ENCODE measurements at regions not wholly inside any gene's neighbourhood (a gene's known extent, or its start where the extent isn't known, plus 50 kb on each side); places are given as distances from the start of the nearest gene placed in this dataset.
"Not testable (repeated sequence)": the region's sequence is repeated elsewhere in the genome, so short reads cannot be mapped to it uniquely, and the experiment has no call there.

DNA sequence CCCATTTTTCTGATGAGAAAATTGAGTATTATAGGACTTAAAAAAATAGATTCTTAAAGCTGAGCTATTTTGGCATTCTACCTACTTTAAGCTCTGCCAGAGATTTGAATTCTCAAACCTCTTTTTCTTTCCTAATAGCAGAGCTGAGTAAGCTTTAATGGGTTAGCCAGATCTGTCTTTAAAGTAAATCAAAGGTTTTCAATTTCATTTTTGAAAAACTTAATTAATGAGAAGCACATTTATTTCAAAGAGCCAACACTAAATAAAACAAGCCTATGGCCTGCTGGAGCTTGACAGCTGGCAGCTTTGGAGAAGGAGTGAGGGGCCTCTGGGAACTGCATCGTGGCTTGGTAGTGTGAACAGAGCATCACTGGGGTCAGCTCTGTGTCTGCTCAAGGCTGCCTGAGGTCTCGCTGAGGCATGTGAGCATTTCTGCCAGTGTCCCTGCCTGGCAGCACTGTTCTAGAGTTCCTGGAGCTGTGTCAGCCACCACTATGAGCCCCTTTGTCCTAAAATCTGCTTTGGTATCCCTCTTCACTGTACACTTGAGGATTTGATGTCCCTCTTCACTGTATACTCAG lies 50.4 kb upstream of the PRSS23 start:
- DNase-seq = no peak

DNA sequence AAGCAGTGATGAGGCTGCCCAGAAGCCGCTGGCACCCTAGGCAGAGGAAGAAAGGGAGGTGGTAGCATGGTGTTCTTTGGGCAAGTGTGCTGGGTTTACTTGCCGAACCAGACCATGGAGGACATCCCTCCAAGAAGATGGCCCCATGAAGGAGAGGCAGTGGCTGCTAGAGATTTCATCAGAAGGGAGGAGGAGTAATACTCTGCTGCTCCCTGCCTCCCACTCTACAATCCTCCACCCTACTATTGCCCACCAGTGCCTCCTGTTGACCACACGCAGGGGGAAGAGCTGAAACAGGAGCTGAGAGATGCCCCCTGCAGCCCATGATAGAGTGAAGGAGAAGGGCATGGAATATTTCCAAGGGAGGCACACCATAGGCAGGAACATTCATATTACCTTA lies 51.0 kb upstream of the PRSS23 start:
- DNase-seq = no peak

DNA sequence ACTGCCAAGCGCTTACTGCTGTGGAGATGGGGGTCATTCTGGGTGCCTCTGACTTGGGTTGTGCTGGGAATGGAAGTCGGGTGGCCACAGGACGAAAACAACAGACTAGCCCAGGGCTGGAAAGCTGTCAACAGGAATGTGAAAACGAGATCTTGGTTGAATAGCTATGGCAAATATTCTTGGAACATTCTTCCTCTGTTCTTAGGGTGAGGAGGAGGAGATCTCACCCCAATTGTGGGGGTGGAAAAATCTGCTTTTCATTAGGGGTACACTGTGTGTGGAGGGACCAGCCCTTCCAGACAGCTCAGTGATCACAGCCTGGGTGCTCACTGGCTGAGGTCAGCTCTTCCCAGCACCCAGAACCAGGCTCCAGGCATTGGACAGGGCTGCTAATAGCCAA lies 52.0 kb upstream of the PRSS23 start:
- DNase-seq = no peak

DNA sequence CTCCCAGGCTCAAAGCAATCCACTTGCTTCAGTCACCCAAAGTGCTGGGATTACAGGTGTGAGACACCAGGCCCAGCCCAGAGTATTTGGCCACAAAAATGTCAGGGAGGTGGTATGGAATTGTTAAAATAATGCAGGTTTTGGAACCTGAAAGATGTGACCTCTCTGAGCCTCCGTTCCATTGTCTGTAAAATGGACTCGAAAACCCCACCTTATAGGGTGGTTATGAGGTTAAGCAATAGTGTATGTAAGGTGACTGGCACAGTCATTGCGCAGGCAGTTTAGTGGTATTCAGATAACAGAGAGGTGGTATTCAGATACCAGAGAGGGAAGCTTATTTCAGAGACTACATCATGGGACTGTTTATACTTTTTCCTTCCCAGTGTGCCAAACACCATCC lies 52.5 kb upstream of the PRSS23 start:
- no peak for DNase-seq

DNA sequence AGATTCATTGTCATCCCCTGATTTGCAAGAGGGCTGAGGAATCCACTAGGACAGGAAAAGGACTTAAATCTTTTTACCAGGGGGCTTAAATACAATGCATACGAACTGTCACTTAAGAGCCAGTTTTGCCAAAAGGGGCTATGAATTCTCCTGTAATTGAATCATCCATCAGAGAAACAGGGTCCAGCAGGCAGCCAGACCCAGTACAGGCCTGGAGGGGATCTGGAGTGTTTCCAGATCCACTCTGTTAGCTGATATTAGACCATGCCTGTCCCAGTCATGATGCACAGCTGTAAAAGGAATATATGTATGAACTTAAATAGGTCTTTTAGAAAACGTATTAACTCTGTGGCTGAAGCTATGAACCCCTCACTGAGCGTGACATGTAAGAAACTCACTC lies 53.8 kb upstream of the PRSS23 start:
- DNase-seq = no peak

DNA sequence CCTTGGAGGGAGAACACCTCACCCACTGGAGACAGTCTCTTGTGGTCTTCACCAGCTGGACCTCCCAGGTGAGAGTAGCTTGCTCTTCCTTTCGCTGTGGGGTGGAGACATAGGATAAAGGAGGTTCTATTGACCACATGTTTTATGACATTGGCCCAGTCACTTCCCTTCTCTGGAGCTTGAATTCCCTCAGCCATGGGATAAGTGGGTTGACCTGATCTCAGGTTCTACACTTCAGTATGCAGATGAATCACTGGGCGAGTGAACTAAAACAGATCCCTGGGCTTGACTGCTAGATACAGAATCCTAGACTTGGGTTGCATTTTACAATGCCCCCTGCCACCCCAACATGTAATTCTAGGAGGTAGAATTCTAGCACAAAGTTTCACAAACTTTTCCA lies 54.8 kb upstream of the PRSS23 start:
- no peak for DNase-seq

DNA sequence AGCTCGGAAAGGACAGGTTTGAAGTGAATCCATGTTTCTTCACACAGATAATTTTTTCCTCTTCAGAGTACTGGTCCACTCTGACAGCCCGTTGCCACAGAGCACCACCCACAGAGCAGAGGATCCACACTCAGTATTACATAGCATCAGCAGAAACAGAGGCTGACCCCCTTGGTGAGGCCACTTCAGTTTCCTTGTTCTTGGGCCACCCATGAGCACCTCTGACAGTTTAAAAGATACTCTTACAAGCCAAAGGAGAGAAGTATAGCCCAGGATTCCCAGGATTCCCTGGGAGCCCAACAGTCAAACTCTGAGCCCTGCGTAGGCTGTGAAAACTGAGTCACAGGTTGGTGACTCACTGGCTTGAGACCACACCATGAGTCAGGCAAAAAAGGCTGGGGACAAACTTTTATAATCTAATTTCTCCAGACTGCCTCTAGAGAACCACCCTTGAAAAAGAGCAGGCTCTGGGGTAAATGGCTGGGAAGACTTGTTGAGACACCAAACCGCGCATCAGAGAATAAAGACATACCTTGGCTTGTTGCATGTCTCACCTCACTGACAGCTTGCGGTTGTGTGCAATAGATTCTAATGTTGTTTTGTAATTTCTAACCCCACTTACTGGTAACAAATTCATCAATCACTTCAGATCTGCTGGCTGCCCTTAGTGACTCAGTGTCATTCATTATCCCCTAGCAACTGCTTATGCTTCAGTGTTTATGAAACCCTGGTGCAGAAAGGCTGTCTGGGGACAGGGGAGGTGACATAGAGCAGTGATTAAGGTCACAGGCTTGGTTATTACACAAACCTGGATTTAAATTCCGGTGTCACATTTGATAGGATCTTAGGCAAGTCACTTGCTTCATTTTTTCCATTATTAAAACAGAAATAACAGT lies 56.9 kb upstream of the PRSS23 start:
- DNase-seq = peak; percentile 91

DNA sequence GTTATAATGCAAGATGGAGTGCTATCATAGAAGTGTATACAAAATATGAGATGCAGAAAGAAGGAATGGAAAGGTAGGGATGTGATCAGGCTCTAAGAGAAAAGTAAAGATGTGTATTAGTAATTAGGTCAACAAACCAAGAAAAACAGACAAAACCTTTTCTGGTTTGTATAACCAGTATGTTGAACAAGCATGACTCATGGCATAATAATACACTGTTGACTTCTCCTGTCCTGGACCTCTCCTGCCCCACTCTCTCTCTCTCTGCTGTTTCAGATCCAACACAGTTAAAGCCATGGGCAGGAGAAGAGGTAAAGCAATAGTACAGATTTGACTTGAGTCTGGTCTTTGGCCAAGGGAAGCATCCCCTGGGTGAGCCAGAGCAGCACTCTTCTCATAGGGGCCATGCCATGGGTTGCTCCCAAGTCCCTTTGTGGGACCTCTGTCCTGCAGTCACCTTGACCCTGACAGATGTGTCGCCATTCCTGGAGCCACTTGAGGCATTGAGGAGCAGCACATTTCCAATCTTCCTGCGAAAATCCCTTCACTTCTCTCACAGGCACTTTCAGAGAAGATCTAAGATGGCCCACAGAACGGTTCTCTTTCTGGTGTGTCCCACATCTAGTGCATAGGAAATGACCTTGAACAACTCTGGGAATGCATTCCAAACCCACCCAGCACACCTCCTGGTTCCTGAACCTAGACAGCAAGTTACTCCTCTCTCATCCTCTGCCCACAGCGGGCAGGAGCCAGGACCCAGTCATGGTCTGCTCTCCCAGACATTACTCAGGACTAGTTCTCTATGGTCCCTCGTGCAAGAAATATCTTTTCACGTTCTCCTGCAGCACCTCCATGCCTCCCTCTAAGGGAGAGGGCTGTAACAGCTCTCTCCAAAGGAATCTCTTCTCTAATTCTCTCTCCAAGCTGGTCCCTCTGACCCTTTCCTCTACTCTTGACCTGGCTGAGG lies 58.2 kb upstream of the PRSS23 start:
- DNase-seq = peak; percentile 51

DNA sequence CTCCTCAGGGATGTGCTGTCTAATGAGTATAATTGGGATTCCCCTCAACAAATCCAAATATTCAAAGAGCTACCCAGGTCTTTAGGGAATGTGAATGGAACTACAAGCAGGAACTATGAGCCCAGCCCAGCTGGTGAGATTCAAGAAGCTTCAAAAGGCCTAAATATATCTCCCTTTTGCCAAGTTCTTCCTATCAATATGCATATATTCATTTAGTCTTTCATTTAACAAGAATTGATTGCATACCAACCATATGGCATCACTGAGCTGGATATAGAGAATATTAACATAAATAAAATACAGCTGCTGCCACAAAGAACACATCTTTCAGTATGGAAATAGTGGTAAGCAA lies 58.9 kb upstream of the PRSS23 start:
- DNase-seq = no peak

DNA sequence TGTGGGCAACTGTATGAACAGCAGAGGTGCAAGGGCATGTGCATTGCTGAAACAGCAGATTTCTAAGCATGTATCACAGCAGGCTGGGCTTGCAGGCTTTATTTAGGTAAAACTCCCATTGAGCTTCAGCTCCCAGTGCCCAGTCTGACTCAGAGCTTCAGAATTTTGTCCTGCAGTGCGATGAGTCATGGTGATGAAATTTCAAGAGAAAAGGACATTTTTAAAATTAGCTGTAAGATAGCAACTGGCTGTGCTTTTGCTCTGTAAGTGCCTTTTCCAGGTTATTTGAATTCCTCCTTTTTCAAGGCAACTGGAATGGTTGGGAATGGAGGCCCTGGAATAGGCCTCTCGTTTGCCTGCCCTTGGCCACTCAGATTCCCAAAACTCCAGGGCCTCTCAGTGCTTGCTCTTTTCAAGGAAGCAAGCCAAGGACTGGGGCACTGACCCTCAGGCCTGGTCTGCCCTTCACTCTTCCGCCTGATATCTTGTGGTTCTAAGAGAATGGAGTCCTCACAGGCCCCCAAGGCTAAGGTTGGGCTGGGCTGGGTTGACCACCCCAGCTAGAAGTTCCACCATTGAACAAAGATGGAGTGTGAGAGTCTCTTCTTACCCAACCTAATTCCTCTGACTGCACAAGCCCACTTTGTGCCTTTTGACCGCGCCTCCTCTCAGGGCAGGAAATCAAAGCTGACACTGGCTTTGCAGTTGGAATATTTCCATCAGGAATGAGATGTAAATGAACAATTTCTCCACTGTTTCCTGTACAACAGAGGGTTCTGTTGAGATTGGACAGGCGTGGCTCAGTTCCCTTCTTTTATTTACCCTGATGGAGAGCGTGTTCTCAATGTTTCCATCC lies 59.5 kb upstream of the PRSS23 start:
- peak; percentile 88 for DNase-seq

DNA sequence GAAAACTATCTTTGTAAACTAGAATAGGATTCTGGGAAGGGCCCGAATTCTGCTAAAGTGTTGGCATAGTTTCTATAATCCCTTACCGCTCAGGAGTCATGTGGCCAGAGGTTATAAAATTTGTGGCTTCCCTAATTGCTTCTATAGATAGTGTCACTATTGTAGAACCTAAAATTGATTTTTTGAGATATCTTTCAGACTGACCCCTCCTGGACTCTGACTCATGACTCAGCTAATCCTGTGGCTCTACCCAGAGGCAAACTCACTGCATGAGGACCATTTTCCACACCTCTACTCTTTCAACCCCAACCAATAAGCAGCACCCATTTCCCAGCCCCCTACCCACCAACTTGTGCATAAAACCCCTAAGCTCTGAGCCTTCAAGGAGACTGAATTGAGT lies 61.8 kb upstream of the PRSS23 start:
- no peak for DNase-seq

DNA sequence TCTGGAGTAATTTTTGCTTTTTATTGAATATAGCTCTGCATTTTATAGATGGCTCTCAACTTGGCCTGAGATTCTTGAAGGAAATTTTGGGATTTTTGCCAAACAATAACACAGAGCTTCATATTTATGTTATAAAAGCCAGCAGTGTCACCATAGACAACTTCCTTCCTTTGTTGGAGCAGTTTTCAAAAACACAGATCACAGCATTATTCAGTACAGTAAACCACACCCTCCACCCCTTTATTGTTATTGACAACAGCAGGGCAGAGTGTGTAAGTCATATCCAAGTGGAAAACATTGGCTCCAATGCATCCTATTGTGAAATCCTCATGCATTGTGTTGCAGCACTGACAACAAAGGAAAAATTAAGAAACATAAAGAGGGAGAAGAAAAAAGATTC lies 62.6 kb upstream of the PRSS23 start:
- DNase-seq = no peak

DNA sequence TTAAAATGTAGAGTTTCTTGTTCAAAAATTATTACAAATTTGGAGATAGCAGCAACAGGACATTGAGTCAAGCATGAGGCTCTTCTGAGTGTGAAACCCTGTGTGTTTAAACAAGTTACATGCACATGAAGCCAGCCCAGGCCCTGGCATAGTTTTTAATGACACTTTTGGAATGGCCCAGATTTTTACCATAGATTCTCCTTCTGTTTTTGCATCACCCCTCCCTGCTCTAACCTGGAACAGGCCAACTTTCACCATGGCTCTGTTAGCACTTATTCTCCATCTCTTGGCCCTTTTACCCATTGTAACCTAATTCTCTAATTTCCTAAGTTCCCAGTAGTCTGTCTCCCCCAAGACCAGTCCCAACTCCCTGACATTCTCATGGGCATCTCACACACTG lies 63.1 kb upstream of the PRSS23 start:
- DNase-seq = no peak

DNA sequence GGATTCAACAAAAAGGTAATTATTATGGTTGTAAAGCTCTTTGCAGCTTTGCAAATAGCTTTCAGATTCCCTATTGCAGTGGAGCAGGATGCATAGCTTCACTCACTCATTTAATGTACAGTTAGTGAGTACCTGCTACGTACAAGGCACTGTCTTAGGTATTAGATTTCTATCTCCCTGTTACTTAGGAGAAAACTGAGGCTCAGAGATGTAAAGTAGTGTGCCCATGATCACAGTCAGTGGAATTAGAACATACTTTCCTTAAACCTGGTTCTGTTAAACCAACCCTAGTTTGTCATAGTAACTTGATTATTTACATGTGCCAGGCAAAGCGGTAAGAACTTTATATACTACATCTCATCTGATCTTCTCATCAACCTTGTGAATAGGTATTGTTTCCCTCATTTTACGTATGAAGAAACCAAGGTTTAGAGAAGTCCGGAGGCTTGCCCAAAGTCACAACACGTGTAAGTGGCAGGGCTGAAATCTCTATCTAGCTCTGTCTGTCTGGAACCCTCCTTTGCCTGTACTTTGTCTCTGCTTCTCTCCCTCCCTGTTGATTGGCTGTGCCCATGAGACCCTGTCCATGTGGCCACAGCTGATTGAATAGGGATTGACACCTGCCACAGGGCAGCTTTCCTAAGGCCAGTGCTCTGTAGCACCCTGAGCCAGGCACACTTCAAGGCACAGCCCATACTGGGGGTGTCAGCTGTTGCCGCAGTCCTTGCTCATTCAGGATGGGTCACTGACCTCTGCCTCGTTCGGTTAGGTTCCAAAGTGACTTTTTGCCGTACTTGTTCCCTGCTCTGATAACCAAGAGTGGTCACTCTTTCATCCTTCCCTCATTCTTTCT lies 63.8 kb upstream of the PRSS23 start:
- DNase-seq = no peak

DNA sequence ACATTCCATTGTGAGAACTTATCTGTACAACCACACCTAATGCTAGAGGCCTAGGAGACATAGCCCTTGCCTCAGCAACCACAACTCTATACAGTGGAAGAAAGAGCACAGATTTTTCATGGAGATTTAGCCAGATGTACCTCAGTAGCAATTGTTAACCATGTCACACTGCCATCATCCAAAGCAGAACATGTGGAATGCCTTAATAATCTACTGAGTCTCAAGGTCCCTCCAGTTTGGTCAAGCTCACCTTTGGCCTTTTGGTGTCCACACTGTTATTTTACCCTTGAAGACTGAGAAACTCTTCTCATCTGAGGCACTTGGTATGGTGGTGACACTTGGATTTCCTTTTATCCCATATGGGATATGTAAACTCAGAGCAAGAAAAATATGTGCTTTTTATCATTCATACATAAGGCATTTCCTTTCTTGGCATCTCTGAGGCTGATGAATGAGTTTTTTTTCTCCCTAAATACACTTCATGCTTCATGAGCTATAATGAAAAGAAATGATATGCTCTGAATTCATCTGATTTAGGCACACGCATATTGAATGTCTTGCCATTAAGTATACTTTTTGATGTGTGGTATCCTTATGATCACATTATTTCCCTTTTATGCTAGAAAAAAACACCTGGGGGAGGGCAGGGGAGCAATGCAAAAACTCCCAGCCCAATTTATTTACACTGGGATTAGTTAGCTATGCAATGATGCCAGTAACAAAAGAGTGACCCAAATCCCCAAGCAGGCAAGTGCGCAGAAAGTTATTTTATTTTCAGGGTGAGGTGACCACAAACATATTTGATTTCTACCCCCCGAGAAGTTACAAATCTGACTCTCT lies 63.3 kb upstream of the ME3 start:
- DNase-seq = peak; percentile 36

DNA sequence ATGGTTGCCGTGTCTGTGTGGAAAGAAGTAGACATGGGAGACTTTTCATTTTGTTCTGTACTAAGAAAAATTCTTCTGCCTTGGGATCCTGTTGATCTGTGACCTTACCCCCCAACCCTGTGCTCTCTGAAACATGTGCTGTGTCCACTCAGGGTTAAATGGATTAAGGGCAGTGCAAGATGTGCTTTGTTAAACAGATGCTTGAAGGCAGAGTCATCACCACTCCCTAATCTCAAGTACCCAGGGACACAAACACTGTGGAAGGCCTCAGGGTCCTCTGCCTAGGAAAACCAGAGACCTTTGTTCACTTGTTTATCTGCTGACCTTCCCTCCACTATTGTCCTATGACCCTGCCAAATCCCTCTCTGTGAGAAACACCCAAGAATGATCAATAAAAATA lies 60.3 kb upstream of the ME3 start:
- not testable (repeated sequence) for DNase-seq

DNA sequence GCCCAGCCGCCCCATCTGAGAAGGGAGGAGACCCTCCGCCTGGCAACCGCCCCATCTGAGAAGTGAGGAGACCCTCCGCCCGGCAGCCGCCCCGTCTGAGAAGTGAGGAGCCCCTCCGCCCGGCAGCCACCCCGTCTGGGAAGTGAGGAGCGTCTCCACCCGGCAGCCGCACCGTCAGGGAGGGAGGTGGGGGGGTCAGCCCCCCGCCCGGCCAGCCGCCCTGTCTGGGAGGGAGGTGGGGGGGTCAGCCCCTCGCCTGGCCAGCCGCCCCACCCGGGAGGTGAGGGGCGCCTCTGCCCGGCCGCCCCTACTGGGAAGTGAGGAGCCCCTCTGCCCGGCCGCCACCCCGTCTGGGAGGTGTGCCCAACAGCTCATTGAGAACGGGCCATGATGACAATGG lies 59.9 kb upstream of the ME3 start:
- DNase-seq = not testable (repeated sequence)

DNA sequence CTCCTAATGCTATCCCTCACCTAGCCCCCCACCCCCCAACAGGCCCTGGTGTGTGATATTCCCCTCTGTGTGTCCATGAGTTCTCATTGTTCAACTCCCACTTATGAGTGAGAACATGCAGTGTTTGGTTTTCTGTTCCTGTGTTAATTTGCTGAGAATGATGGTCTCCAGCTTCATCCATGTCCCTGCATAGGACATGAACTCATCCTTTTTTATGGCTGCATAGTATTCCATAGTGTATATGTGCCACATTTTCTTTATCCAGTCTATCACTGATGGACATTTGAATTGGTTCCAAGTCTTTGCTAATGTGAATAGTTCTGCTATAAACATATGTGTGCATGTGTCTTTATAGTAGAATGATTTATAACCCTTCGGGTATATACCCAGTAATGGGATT lies 57.2 kb upstream of the ME3 start:
- not testable (repeated sequence) for DNase-seq

DNA sequence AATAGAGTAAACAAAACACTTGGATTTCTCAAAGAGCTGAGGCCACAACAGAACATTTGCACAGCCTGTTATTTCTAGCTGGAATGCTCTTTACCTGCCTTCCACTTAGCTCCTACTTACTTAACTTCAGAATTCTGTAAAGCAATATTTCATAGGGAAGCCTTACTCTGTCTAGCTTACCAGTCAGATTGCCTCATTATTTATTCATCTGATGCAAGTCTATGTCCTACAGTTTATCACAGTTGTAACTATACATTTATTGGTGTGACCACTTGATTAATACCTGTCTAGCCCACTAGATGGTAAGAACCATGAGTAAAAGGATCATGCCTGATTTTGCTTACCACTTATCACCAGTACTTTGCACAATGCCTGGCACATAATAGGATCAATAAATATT lies 56.1 kb upstream of the ME3 start:
- no peak for DNase-seq

DNA sequence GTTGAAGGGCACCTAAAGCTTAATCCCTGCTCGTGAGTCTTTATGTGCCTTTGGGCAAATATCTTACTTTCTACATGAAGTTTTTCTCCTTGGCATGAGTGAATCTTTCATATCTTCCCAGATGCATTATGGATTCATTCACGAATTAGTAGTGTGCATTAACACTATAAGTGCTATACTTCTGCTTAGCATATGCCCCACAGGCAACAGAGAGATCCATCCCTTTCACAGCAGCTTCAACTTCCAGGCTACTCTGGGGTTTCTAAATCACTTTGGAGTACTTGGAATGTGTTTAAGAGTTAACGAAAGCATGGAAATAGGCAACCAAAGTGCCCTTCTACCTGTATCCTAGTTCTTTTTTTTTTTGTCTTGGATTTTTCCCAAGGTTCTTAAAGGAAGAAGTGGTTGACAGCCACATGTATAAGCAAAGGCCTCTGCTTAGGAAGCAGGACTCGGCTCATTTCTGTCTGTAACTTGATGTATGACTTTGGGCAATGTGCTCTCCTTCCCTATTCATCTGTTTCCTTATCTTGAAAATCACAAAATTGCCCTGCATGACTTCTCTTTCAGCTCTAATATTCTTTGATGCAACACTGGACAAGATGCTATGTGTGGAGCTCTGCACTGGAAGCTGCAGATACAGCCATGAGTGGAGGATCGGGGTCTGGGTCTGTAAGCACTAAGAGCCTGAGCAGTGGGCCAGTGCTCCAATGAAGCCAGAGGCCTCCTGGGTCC lies 54.5 kb upstream of the ME3 start:
- no peak for DNase-seq
